ENCODE measurements at regions not wholly inside any gene's neighbourhood (a gene's known extent, or its start where the extent isn't known, plus 50 kb on each side); places are given as distances from the start of the nearest gene placed in this dataset.
A peak's percentile ranks its signal among the peaks of the same experiment; 100 is the strongest.

DNA sequence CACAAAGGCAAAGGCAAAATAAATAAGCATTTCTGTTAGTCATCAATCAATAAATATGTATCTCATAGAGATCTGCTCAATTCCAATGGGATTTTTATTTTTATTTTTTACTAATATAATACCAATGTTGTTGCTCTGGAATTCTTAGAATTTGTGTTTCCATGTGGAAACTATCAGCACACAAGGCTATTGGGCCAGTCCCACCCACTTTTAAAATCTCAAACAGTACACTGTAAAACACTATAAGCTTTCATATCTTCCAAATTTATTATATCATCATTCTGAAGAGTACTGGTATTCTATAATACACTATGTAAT is 563.8 kb upstream of the MARCKS start:
- Histone ChIP-seq H3K27me3 (ENCODE audit: control insufficient read depth, insufficient read depth, low read length) (no peaks in the 10 kb centered on the region), H2AFZ (no peak overlapping the region), H3K9me3 (ENCODE audit: control insufficient read depth, low read length) (no peaks in the 10 kb centered on the region), H3K4me2 (ENCODE audit: low read length) (no peak overlapping the region), H3K79me2 (no peaks in the 10 kb centered on the region), H3K4me1 (no peaks in the 10 kb centered on the region), H3K27ac (no peak overlapping the region), H3K36me3 (ENCODE audit: control insufficient read depth, insufficient read depth, low read length) (no peaks in the 10 kb centered on the region), H3K4me3 (ENCODE audit: low read depth, low read length) (no peak overlapping the region), H3K9ac (no peak overlapping the region)
- TF ChIP-seq, protein P1, sequence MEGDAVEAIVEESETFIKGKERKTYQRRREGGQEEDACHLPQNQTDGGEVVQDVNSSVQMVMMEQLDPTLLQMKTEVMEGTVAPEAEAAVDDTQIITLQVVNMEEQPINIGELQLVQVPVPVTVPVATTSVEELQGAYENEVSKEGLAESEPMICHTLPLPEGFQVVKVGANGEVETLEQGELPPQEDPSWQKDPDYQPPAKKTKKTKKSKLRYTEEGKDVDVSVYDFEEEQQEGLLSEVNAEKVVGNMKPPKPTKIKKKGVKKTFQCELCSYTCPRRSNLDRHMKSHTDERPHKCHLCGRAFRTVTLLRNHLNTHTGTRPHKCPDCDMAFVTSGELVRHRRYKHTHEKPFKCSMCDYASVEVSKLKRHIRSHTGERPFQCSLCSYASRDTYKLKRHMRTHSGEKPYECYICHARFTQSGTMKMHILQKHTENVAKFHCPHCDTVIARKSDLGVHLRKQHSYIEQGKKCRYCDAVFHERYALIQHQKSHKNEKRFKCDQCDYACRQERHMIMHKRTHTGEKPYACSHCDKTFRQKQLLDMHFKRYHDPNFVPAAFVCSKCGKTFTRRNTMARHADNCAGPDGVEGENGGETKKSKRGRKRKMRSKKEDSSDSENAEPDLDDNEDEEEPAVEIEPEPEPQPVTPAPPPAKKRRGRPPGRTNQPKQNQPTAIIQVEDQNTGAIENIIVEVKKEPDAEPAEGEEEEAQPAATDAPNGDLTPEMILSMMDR (IDR thresholded peaks at IDR 0.05), result no peak

DNA sequence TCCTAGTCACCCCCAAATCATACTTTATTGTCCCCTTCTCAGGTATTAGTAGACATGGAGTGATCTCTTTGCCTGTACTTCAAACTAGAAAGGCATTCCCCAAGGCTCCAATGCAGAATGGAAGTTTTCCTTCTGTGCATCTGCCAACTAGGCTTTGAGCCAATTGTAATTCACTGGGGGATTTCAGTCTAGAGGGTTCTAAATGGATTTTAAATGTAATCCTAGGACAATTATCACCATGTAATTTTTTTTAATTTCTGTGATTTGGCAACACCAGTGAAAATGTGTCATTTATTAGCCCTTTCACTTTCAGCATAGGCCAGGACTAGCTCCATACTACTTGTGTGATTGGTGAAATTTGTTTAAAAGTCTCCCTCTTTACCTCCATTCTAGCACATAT is 557.6 kb upstream of the MARCKS start:
- H3K4me2 ChIP-seq (ENCODE audit: low read length), result no peak overlapping the region
- no peak overlapping the region for H3K9ac ChIP-seq
- H3K36me3 ChIP-seq (ENCODE audit: control insufficient read depth, insufficient read depth, low read length), result no peaks in the 10 kb centered on the region
- TF ChIP-seq, protein P1 (IDR thresholded peaks at IDR 0.05), result no peak
- H3K27ac ChIP-seq, result no peak overlapping the region
- H3K4me1 ChIP-seq, result no peaks in the 10 kb centered on the region
- no peak overlapping the region for H3K4me3 ChIP-seq (ENCODE audit: low read depth, low read length)
- H3K79me2 ChIP-seq, result no peaks in the 10 kb centered on the region
- no peaks in the 10 kb centered on the region for H3K9me3 ChIP-seq (ENCODE audit: control insufficient read depth, low read length)
- H2AFZ ChIP-seq, result no peak overlapping the region
- H3K27me3 ChIP-seq (ENCODE audit: control insufficient read depth, insufficient read depth, low read length), result no peaks in the 10 kb centered on the region

DNA sequence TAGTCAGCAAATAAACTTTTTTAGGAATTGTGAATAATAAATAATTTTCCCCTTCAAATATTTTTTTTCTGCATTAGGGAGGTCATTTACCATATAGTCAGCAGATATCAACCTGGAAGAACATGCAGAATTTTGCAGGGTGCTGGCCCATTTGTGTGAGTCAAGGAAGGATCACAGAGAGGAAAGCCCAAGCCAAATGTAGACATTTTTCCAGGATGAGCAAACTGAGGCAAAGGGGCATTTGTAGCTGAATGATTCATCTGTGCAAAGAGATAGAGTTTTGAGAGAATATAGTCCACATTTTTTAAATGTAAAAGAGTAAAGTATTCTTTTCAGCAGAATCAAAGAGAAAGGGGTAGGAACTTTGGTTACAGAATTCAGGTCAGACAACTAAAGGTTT is 555.5 kb upstream of the MARCKS start:
- Histone ChIP-seq H2AFZ (no peak overlapping the region), H3K9ac (no peak overlapping the region), H3K27me3 (ENCODE audit: control insufficient read depth, insufficient read depth, low read length) (no peaks in the 10 kb centered on the region), H3K79me2 (no peaks in the 10 kb centered on the region), H3K4me3 (ENCODE audit: low read depth, low read length) (no peak overlapping the region), H3K4me1 (no peaks in the 10 kb centered on the region), H3K36me3 (ENCODE audit: control insufficient read depth, insufficient read depth, low read length) (no peaks in the 10 kb centered on the region), H3K27ac (no peak overlapping the region), H3K4me2 (ENCODE audit: low read length) (no peak overlapping the region), H3K9me3 (ENCODE audit: control insufficient read depth, low read length) (no peaks in the 10 kb centered on the region)
- TF ChIP-seq, protein P1 (IDR thresholded peaks at IDR 0.05), result no peak

DNA sequence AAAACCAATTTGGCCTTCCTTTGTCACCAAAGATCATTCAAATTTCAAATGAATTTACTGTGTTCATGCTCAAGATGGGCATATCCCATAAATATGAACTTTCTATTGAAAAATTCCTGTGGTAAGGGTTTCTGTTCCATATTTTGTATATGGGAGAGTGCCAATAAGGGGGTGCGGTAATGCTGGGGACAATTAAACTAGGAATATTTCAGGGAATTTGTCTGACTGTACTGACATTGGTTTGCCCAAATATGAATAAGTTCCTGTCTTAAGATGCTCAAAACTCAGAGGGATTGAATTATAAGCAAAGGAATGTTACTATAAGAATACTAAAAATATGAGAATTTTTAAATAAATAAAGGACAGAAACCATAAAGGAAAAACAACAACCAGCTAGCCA is 553.0 kb upstream of the MARCKS start:
- Histone ChIP-seq H2AFZ (no peak overlapping the region), H3K36me3 (ENCODE audit: control insufficient read depth, insufficient read depth, low read length) (no peaks in the 10 kb centered on the region), H3K4me2 (ENCODE audit: low read length) (no peak overlapping the region), H3K4me3 (ENCODE audit: low read depth, low read length) (no peak overlapping the region), H3K79me2 (no peaks in the 10 kb centered on the region), H3K9ac (no peak overlapping the region), H3K4me1 (no peaks in the 10 kb centered on the region), H3K27ac (no peak overlapping the region), H3K27me3 (ENCODE audit: control insufficient read depth, insufficient read depth, low read length) (no peaks in the 10 kb centered on the region), H3K9me3 (ENCODE audit: control insufficient read depth, low read length) (no peaks in the 10 kb centered on the region)
- TF ChIP-seq, protein P1 (IDR thresholded peaks at IDR 0.05), result no peak

DNA sequence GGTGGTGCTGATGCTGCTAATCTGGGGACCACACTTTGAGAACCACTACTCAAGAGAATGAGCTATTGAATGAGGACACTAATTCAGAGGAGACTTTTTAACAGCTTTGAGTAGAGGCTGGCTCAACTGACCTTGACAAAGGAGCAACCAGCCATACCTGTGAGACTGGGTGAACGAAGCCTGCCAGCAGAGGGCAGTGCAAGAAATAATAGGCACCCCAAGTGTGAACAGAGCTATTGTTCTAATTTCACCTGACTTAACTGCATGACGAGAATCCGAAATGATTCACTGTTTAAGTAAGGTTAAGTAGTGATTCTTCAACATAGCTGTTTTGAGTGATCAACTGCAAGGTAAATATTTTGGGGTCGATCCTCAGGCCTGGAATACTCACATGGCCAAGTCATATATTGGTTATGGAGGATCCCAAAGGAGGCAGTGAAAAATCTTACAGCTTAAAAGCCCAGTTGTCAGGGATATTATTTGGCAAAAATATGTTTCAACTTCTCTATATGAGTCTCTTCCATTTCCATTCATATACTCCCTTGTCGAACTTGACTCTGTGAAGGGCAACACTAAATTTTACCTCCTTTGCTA is 550.5 kb upstream of the MARCKS start:
- H3K79me2 ChIP-seq, result no peaks in the 10 kb centered on the region
- H2AFZ ChIP-seq, result peak overlapping the region; percentile 14
- no peaks in the 10 kb centered on the region for H3K4me1 ChIP-seq
- TF ChIP-seq, protein P1 (IDR thresholded peaks at IDR 0.05), result peak; percentile 80
- H3K4me3 ChIP-seq (ENCODE audit: low read depth, low read length), result no peak overlapping the region
- H3K9ac ChIP-seq, result no peak overlapping the region
- H3K27me3 ChIP-seq (ENCODE audit: control insufficient read depth, insufficient read depth, low read length), result no peaks in the 10 kb centered on the region
- H3K27ac ChIP-seq, result no peak overlapping the region
- no peaks in the 10 kb centered on the region for H3K36me3 ChIP-seq (ENCODE audit: control insufficient read depth, insufficient read depth, low read length)
- no peak overlapping the region for H3K4me2 ChIP-seq (ENCODE audit: low read length)
- no peaks in the 10 kb centered on the region for H3K9me3 ChIP-seq (ENCODE audit: control insufficient read depth, low read length)
